ENCODE measurements at regions not wholly inside any gene's neighbourhood (a gene's known extent, or its start where the extent isn't known, plus 50 kb on each side); places are given as distances from the start of the nearest gene placed in this dataset.

DNA sequence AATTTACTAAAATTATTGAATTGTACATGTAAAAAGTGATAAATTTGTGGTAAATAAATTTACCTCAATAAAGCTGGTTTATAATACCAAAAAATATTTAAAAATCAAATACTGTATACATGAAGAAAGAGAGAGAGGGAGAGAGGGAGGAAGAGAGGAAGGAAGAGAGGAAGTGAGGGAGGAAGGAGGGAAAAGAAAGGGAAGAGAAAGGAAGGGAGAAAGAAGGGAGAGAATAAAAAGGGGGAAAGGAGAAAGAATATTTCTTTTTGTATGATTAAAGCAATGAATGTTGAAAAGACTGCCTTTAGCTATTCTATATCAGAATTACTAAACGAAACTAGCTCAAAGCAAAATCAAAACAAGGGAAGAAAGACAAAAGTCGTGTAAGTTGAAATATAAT lies 150.0 kb downstream of the LRIG2 start:
- TF ChIP-seq, protein P1, sequence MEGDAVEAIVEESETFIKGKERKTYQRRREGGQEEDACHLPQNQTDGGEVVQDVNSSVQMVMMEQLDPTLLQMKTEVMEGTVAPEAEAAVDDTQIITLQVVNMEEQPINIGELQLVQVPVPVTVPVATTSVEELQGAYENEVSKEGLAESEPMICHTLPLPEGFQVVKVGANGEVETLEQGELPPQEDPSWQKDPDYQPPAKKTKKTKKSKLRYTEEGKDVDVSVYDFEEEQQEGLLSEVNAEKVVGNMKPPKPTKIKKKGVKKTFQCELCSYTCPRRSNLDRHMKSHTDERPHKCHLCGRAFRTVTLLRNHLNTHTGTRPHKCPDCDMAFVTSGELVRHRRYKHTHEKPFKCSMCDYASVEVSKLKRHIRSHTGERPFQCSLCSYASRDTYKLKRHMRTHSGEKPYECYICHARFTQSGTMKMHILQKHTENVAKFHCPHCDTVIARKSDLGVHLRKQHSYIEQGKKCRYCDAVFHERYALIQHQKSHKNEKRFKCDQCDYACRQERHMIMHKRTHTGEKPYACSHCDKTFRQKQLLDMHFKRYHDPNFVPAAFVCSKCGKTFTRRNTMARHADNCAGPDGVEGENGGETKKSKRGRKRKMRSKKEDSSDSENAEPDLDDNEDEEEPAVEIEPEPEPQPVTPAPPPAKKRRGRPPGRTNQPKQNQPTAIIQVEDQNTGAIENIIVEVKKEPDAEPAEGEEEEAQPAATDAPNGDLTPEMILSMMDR (IDR thresholded peaks at IDR 0.05): no peak
- no peak for TF ChIP-seq POLR2A (IDR thresholded peaks at IDR 0.05)

Measured in testis (tissue), 2 donors.